GM18502 (cell line): ENCODE measurements at regions not wholly inside any gene's neighbourhood (a gene's known extent, or its start where the extent isn't known, plus 50 kb on each side); places are given as distances from the start of the nearest gene placed in this dataset.
"Not testable (repeated sequence)": the region's sequence is repeated elsewhere in the genome, so short reads cannot be mapped to it uniquely, and the experiment has no call there.

ENCODE experiments used
- ATAC-seq: cut with Tn5 transposase; IDR thresholded peaks from one replicate; pipeline ENCODE4 v1.9.1; 2021; ENCODE audit warnings: mild to moderate bottlenecking; ENCODE audit not compliant: unreplicated experiment, poor library complexity

DNA sequence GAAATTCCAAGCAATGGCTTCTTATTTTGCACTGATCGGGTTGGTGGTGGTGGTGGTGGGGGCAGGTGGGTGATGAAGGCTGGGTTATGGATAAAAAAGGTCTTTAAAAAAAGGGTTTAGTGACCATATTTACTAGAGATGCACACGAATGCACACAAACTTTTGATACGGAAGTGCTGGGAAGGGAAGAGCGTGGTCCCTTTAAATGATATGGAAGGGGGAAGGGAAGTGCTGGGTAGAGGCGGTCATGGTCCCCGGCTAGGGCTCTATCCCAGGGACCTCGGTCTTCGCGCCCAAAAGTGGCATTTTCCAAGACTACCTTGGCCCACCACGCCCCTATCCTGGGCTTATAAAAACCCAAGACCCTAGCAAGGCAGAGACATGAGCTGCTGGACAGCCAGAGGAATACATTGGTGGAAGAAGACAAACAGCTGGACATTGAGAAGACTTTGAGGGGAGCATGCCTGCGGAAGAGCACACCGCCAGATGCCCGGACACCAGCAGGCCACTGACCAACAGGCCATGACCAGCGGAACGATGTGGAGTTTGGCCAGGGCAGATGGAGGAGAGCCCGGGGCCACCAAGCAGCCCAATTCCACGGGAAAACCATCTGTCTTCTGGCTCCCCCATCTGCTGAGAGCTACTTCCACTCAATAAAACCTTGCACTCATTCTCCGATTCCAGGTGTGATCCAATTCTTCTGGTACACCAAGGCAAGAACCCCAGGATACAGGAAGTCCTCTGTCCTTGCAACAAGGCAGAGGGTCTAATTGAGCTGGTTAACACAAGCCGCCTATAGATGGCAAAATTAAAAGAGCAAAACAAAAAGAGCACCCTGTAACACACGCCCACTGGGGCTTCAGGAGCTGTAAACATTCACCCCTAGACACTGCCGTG is 1720.2 kb downstream of the MRPL39 start:
- no peak for ATAC-seq

DNA sequence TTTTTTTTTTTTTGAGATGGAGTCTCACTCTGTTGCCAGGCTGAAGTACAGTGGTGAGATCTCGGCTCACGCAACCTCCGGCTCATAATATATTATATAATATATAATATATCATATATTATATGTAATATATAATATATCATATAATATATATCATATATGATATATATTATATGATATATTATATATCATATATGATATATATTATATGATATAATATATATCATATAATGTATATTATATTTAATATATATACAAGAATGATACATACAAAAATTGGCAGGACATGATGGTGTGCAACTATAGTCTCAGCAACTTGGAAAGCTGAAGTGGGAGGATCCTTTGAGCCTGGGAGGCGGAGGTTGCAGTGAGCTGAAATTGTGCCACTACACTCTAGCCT is 1725.5 kb downstream of the MRPL39 start:
- ATAC-seq: no peak

DNA sequence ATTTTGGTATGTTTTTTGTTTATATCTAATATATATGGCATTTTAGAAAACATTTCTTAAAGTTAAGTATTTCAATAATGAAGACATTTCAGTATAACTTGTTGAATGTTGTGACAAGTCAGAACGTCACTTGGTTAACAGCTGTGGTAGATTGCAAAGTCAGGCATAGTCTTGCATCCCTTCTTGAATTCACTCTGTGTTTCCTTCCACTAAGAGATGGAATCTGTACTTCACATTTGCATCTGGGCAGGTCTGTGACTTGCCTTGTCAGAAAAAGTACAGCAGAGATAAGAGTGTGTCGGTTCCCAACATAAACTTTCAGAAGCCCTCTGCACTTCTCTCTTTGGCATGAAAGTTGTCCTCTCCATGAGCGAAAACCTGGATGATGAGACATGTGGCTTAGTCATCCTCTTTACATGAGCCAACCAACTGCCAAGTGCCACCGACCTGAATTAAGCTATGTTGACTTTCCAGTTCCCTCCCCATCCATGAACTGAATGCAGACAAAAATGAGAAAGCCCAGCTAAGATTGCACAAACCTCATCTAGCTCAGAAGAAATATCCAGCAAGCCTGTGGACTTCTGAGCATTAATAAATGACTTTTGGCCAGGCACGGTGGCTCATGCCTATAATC is 1730.2 kb downstream of the MRPL39 start:
- ATAC-seq: no peak

DNA sequence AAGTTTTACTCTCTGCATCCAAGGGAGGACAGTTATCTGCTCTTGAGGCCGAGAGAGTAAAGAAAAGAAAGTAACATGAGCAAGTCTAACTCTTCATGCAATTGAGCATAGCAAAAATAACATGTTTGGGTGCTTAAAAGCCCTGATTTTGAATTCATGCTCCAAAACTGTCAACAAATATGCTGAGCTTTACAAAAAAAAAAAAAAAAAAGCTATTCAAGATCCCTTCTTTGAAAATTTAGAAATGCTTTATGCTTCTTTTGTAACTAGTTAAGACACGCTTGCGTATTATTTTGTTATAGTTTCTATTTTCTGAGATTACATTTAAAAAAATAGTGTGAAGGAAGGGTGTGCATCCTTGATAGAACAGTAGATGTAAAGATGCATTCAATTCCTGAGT is 1733.0 kb downstream of the MRPL39 start:
- no peak for ATAC-seq

DNA sequence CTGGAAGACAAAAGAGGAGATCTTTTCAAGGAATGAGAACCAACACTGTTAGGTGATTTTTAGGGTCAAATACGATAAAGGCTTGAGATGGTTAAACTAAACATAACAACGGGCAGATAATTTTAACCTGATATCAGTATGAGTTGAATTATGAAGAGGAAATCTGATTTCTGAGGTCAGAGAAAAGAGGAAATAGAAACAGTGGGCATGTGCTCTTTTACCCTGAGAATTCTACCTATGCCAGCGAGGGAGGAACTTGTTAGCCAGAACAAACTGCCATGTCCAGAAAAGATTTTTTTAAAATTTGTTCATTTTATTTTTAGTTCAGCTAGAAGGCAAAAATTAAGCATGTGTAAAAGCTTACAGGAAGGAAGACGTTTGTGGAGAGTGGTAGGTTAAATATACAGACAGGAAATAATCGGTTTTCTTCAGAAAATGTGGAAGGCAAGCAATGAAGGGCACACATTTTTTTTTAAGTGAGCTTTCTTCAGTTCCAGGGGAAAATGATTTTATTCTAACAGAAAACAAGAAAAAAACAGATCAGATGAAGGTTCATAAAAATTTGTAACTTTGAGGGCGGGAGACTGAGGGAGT is 1745.3 kb downstream of the MRPL39 start:
- no peak for ATAC-seq

DNA sequence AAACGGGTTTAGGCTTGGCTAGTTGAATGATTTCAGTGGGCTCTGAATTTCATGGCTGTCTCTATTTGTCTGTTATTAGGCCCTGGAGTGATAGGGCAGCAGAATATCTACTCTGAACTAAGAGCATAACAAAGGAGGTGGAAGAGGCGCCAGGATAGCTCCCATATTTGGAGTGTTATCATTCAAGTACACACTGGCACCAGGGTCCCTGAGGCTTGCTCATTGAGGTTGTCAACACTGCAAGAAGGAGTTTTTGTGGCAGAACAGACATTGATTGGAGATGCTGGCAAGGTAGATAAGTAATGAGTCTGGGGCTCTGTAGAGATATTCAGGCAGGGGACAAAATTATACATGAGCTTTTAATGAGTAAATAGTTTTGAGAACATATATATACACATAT is 1748.4 kb downstream of the MRPL39 start:
- ATAC-seq: no peak

DNA sequence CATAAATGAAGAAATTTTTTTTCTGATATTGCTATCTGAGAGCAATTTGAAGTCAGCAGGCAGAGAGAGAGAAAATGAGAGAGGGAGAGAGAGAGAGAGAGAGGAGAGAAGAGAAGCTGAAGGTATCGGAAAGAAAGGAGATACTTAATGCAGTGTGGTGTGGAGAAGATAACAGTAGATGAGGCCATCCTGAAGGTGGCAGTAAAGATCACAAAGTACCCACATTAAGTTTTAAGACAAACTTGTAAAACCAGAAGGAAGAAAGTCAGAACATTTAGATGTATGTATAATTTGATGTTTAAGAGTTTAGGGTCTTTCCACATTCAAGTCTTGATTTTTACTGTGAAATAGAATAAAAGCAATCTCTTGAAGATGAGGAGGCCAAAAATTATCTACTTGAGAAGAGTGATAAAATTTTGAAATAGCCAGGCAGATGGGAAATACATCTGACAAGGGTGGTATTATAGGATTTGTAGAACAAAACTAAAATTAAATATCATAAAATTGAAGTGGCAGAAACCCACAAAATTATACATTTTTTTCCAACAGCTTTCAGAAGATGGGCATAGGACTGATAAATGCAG is 1753.4 kb downstream of the MRPL39 start:
- ATAC-seq: no peak

DNA sequence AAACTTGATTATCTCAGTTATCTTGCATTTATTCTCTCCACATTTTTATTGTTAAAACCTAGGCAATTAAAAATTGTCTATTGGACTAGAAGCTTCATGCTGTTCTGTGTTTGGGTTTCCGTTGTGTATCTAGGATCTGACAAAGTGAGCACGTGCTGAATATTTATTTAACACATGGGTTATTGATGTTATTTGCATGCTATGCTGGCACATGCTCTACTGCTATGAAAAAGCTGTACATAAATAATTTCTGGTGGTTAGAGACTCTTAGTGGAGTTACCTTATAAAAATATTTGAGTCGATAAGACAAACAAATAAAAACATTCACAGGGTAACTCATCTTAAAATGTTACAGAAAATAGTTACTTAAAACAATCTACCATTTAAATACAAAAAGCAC is 1769.7 kb downstream of the MRPL39 start:
- no peak for ATAC-seq

DNA sequence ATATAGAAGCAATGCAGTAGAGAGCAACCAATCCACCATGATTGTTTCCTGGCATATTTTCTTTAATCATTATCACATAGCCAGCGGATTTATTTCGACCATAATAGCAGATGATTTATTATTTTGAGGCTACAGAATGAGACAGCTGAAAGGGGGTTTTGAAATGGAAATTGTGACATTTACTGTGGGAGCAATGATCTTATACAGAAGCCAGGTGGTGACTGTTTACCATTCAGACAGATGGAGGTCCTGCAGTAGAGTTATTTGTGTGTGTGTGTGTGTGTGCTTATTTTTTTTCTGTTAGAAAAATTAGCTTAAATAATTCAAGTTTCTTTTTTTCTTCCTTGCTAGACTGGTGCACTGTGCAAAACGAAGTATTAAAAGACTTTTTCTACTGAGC is 1784.5 kb downstream of the MRPL39 start:
- no peak for ATAC-seq

DNA sequence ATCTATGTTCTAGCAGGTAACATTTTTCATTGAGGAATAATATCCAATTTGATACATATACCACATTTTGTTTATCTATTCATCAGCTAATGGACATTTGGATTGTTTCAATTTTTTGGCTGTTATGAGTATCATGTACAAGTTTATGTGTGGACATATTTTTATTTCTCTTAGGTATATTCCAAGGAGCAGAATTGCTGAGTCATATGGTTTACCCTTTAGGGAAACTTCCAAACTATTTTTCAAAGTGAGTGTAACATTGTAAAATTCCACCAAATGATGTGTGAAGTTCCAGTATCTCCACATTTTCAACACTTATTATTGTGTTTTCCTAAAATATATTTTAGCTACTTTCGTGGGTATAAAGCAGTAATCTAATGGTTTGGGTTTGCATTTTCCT is 1789.9 kb downstream of the MRPL39 start:
- ATAC-seq: no peak

DNA sequence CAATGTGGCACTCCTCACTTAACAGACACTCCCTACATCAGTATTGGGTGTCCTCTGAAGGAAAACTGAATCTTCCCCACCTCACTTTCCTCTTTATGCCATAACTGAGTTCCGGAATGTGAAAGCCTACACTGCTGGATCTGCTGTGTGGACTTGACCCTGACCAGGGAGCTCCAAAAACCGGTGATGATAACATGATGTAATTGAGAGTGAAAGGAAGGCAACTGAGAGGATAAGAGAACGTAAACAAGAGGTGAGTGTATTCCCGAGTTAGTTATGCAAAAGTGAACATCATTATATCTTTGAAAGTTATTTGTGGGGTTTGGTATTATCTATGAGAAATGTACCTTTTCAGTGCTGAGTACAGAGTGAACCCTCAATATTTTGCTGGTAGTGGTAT is 1794.8 kb downstream of the MRPL39 start:
- ATAC-seq: no peak

DNA sequence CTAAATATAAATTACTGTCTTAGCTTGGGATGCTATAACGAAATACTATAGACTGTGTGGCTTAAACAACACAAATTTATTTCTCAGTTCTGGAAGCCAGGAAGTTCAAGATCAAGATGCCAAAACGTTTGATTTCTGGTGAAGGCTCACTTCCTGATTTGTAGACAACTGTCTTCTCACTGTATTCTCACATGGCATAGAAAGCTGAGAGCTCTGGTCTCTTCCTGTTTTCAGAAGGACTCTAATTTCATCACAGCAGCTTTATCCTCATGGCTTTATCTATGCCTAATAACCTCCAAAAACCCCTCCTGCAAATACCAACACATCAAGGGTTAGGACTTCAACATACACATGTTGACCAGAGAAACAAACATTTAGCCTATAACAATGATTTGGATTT is 1795.5 kb downstream of the MRPL39 start:
- ATAC-seq: no peak

DNA sequence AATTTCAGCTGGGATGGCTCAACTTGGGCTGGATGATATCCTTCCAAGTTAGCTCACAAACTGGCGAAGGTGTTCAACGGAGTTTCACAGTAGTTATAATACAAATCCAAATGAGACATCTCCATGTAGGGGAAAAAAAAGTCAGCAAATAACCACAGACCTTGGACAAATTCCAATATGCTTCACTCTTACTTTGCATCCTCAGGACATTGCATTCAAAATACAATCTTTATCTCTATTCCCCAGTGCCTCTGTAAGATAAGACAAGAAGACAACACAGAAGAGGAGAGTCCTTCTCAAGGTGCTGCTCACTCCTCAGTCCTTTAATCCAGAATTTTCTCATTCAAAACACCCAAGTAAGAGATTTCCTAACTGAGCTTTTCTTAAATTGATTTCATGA is 1797.7 kb downstream of the MRPL39 start:
- no peak for ATAC-seq

DNA sequence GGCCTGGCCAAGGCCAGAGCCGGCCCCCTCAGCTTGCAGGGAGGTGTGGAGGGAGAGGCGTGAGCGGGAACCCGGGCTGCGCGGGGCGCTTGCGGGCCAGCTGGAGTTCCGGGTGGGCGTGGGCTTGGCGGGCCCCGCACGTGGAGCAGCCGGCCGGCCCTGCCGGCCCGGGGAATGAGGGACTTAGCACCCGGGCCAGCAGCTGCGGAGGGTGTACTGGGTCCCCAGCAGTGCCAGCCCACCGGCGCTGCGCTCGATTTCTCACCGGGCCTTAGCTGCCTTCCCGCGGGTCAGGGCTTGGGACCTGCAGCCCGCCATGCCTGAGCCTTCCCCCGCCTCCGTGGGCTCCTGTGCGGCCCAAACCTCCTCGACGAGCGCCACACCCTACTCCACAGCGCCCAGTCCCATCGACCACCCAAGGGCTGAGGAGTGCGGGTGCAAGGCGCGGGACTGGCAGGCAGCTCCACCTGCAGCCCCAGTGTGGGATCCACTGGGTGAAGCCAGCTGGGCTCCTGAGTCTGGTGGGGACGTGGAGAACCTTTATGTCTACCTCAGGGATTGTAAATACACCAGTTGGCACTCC is 1800.2 kb downstream of the MRPL39 start:
- not testable (repeated sequence) for ATAC-seq

DNA sequence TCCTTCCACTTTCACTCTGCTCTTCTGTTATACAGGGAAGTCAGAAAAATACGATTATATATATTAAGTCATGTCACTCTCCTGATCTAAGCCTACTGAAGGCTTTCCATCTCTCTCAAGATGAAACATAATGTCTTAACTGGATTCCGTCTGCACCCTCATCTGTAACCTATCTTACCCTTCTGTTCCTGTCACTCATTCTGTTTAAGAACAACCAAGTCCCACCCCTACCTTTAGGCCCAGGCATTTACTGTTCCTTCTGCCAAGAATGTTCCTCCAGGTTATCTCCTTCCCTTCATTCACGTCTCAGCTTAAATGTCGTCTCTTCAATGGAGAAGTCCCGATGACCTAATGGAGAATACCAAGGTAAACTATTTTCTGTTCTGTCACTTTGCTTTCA is 1802.4 kb downstream of the MRPL39 start:
- no peak for ATAC-seq

DNA sequence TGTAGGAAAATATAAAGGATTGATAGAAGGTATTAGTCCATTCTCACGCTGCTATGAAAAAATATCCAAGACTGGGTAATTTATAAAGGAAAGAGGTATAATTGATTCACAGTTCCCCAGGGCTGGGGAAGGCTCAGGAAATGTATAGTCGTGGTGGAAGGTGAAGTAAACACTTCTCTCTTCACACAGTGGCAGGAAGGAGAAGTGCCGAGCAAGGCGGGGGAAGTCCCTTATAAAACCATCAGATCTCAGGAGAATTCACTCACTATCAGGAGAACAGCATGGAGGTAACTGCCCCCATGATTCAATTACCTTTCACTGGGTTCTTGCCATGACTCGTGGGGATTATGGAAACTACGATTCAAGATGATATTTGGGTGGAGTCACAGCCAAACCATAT is 1806.0 kb downstream of the MRPL39 start:
- no peak for ATAC-seq

DNA sequence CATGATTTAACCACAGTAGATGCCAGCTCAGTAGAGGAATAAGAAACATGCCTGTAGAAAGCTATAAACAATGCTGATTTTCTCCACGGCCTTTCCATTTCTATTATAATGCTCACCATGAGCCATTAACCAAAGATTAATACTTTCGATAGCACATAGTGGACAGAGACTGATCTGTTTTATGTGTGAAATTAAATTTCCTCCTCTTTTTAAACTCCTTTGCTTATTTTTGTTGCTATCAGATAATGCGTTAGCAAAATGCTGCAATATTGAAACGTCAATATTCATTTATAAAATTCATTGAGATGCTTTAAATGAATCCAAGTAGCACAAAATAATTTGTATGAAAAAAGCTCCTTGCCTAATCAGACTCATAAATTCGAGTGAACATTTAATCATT is 1807.9 kb downstream of the MRPL39 start:
- ATAC-seq: no peak

DNA sequence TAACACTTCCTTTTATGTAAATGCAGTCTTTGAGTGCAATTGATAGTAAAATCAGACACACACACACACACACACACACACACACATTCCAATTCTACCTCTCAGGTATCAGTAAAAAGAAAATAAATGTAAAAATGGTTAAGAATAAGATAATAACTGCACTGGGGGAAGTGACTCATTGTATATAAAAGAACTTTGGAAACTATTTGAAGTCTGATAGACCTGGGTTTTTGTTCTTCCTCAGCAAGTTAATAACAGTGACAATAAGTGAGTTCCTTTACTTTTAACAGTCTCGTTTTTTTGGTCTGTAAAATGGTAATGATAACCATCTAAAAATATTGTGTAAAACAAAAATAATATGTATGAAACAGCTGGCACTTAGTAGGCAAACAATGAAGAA is 1815.0 kb downstream of the MRPL39 start:
- ATAC-seq: no peak

DNA sequence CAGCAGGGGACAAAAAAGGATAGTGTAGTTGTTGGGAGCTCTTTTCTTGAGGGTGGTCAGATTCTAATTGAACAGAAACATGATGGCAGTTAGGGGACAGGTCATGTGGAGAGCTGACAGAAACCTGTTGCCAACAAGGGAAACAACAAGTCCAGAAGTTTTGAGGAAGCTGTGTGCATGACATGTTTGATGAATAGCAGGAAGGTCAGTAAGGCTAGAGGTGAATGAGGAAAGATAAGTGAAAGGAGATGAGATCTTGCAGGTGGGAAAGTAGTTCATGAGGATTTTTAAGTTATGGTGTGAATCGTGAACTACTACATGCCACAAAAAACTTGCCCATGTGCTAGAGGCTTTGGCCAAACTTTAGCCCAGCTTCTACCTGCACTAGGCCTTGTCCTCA is 1817.4 kb downstream of the MRPL39 start:
- ATAC-seq: no peak

DNA sequence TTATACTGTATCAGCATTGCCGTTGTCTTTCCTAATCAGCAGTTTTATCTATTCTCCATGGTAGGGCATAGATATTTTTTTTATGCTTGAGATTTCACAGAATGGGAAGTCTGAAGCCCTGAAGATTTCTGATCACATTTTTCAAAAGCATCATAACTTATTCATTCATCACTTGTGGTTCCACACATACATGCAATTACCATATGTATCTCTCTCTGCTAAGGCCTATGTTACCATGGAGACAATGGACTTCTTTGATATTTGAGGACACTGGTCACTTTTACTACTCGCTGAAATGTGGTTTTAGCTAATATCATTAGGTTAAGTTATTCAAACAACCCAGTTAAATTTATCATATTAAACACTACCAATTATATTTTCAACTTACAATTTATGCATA is 1827.0 kb downstream of the MRPL39 start:
- ATAC-seq: no peak

DNA sequence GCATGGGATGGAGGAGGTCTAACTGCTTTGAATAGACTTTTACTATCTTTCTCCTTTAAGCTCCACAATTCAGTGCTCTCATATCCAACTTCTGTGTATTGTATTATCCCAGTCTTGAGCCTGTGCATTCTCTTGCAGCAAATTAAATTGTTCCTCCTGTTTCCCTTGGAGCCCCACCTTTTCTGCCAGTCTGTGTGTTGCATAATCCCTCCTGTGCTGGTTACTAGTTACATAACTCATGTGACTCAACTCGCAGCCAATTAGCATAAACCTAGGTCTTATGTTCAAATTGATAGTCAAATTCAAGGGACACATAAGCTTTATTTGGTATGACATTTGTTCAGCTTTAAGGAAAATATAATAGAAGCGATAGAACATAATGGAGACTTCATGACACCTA is 1863.5 kb downstream of the MRPL39 start:
- ATAC-seq: no peak
